Mesodermal cell (in vitro differentiated cells): ENCODE measurements at regions not wholly inside any gene's neighbourhood (a gene's known extent, or its start where the extent isn't known, plus 50 kb on each side); places are given as distances from the start of the nearest gene placed in this dataset.
"Not testable (repeated sequence)": the region's sequence is repeated elsewhere in the genome, so short reads cannot be mapped to it uniquely, and the experiment has no call there.

Experiments used
- H3K27ac ChIP-seq: 2 replicates; pipeline ENCODE4 v1.7.0; 2013; ENCODE audit warnings: mild to moderate bottlenecking, low read depth, low read length, moderate library complexity; ENCODE audit not compliant: severe bottlenecking
- H3K36me3 ChIP-seq: 2 replicates; pipeline ENCODE4 v1.7.1; 2013; ENCODE audit warnings: mild to moderate bottlenecking, low read length, moderate library complexity; ENCODE audit not compliant: control insufficient read depth, insufficient read depth
- H3K4me1 ChIP-seq: one replicate; pipeline ENCODE4 v1.7.1; 2013; ENCODE audit warnings: mild to moderate bottlenecking, low read length; ENCODE audit not compliant: insufficient read depth, control insufficient read depth, poor library complexity, severe bottlenecking
- H3K4me3 ChIP-seq: 2 replicates; pipeline ENCODE4 v1.7.0; 2013; ENCODE audit warnings: low read length, control low read depth, mild to moderate bottlenecking; ENCODE audit not compliant: insufficient read depth, poor library complexity, severe bottlenecking; ENCODE audit errors: extremely low read depth
- H3K9me3 ChIP-seq: 2 replicates; pipeline ENCODE4 v1.7.1; 2013; ENCODE audit warnings: mild to moderate bottlenecking, low read length, moderate library complexity; ENCODE audit not compliant: control insufficient read depth
- WGBS, 2 experiments: methylation state at CpG; one replicate each; pipeline ENCODE4 v1.1.5; 2013; ENCODE audit warnings: missing lambda C conversion rate in 2 of 2; ENCODE audit not compliant: insufficient coverage in 2 of 2; 5-methylcytosine and 5-hydroxymethylcytosine counted together

- not testable (repeated sequence) for H3K9me3 ChIP-seq, H3K27ac ChIP-seq, H3K36me3 ChIP-seq, H3K4me3 ChIP-seq, H3K4me1 ChIP-seq
- no CpG with 5 or more reads among the region's 3 CpGs for WGBS, 2 experiments
These were observed 368.0 kb downstream of the CDY2B start for GRCh38 chrY:17511984-17512383.

GRCh38 chrY:17511476-17511875 lies 368.5 kb downstream of the CDY2B start:
- not testable (repeated sequence) for H3K36me3 ChIP-seq, H3K4me1 ChIP-seq
- WGBS, 2 experiments, result no CpG with 5 or more reads among the region's 1 CpG

DNA sequence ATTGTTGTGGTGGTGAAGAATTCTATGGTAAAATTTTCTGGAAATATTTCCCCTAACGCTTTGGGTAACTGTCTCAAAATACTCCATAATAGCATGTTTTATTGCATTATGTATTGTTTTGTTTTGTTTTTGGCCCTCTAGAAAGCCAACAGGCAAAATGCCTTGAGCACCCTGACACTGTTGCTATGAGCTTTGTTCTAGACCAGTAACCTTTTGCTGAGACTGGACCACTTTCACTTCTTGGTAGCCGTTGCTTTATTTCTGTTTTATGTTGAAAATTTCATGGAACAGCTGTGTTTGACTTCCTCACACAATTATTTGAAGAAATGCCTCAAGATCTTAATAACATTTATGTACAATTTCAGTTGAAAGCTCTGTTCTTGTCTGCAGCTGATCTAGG lies 374.2 kb downstream of the CDY2B start:
- H3K36me3 ChIP-seq, H3K9me3 ChIP-seq, H3K4me1 ChIP-seq, H3K27ac ChIP-seq, H3K4me3 ChIP-seq: not testable (repeated sequence)
- WGBS, 2 experiments, result no CpG with 5 or more reads among the region's 2 CpGs

More at GRCh38 chrY:17511476-17511875, 368.5 kb downstream of the CDY2B start:
- not testable (repeated sequence) for H3K9me3 ChIP-seq, H3K27ac ChIP-seq, H3K4me3 ChIP-seq

- not testable (repeated sequence) for H3K4me3 ChIP-seq, H3K4me1 ChIP-seq, H3K27ac ChIP-seq, H3K36me3 ChIP-seq, H3K9me3 ChIP-seq
These were observed 395.3 kb downstream of the CDY2B start for GRCh38 chrY:17484763-17485162.

- H3K36me3 ChIP-seq, H3K4me1 ChIP-seq, H3K27ac ChIP-seq, H3K9me3 ChIP-seq, H3K4me3 ChIP-seq: not testable (repeated sequence)
- WGBS, 2 experiments, result no CpG with 5 or more reads among the region's 2 CpGs
These were observed 395.9 kb downstream of the CDY2B start for GRCh38 chrY:17484157-17484556.

DNA sequence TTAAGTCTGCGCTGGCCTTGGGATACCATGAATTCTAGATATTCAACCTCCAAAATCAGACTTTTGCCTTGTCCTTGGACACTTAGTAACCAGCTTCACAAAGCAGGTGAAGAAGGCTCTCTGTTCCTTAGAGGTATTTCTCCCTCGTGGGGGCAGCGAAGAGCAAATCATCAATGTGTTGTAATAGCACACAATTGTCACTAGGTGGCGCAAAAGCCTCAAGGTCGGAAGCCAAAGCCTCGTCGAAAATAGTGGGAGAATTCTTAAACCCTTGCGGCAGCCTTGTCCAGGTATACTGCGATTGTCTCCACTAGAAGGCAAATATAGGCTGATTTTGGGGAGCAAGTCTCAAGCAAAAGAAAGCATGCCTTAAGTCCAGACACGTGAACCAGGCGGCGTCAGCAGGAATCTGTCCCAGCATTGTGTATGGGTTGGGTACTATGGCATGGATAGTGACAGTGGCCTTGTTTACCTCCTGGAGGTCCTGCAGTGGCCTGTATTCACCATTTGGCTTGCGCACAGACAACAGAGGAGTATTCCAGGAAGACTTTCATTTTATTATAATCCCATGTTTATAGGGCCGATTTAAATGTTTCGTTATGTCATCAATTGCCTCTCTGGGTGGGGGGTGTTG lies 398.5 kb downstream of the CDY2B start:
- not testable (repeated sequence) for H3K4me3 ChIP-seq, H3K9me3 ChIP-seq, H3K27ac ChIP-seq, H3K36me3 ChIP-seq, H3K4me1 ChIP-seq
- WGBS, 2 experiments, result no CpG with 5 or more reads among the region's 15 CpGs

DNA sequence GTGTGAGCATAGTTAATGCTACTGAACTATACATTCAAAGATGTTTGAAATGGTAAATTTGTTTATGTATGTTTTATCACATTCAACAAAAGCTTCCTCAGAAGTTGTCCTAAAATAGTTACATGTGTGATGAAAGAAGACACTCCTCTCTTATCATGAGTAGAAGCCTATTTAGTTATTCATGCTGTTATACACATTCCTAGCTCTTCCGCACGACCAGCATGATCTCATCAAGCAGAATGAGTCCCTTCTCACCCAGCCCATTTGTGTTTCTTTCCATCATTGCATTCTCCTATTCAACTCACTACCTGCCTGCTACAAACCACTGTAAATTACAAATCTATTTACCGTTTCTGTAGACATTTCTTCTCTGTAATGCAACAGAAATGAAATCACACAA lies 408.0 kb downstream of the CDY2B start:
- H3K4me3 ChIP-seq, H3K9me3 ChIP-seq, H3K4me1 ChIP-seq, H3K27ac ChIP-seq, H3K36me3 ChIP-seq: not testable (repeated sequence)
- WGBS, 2 experiments, result no CpG with 5 or more reads among the region's 3 CpGs

DNA sequence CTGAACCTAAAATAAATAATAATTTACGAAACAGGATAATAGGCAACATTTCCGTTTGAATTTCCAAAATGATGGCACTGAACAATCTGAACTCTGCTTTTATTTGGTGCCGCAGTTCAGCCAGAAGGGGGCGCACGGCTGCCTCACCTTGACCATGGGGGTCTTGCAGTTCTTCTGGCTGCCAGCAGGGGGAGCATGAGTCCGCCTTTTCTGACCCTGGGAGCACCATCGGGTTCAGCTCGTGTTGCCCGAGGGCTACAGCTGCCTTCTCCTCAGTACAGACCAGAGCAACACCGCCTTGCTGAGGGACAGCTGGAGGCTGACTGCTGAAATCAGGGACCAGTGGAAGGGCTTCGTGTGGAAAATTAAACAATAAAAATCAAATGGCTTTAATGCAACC lies 420.3 kb downstream of the CDY2B start:
- H3K9me3 ChIP-seq, H3K4me1 ChIP-seq, H3K27ac ChIP-seq, H3K4me3 ChIP-seq, H3K36me3 ChIP-seq: not testable (repeated sequence)
- WGBS, 2 experiments, result no CpG with 5 or more reads among the region's 11 CpGs

DNA sequence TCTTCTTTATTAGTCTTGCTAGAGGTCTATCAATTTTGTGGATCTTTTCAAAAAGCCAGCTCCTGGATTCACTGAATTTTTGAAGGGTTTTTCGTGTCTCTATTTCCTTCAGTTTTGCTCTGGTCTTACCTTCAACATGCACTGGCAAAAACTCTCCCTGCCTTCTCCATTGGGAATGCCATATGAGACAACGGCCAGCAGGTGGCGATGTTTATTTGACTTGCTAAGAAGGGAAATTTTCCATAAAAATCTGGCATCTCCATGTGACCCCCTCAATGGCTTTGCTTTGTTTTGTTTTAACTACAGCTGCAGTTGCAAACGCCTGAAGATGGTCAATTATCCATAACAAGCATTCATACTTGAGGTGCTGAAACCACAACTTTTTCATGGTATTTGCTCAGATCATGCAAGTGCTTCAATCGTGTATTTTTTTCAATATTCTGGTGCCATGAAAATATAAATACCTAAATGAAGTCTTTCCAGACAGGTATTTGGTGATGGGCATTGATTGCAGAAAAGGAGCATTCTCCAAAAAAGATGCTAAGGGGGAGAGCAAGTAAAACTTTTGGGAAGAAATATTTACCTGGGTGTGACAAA lies 449.4 kb downstream of the CDY2B start:
- Histone ChIP-seq H3K4me1 (no peaks in the 10 kb centered on the region), H3K4me3 (no peak overlapping the region), H3K9me3 (no peaks in the 10 kb centered on the region), H3K27ac (no peak overlapping the region), H3K36me3 (no peaks in the 10 kb centered on the region)
- 0% methylated on average over 2 of the region's 5 CpGs; no CpG with 5 or more reads in 1 of the 2 experiments for WGBS, 2 experiments

DNA sequence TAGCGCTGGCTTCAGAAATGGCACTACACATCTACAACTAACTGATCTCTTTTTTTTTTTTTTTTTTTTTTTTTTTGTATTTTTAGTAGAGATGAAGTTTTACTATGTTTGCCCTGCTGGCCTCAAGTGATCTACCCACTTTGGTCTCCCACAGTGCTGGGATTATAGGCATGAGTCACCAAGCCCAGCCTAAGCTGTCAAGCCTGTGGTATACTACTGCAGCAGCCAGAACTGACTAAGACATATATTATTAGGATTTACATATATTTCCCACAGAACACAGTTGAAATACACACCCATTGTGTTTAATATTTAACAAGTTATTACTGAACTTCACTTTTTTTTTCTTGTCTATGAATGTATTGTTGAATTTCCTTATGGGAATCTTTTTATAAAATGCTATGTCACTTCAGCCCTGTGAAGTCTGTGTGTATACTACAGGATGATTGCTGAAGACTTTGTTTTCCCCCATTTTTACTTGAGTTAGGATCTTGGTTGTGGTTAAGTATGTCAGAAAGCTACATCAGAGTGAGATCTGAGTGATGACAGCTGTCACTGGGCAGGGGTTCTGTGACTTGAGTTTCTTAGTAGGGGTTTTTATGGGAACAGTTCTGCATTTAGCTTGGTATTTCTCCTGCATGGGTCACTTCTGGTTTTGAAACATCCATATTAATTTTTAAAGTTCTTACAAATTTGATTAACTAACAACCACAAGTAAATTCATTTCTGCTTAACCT lies 481.5 kb downstream of the CDY2B start:
- Histone ChIP-seq H3K4me3 (no peak overlapping the region), H3K4me1 (no peaks in the 10 kb centered on the region), H3K36me3 (no peaks in the 10 kb centered on the region), H3K27ac (no peak overlapping the region), H3K9me3 (no peaks in the 10 kb centered on the region)
- no CpG with 5 or more reads among the region's 1 CpG for WGBS, 2 experiments

- Histone ChIP-seq H3K27ac (no peak overlapping the region), H3K4me1 (no peaks in the 10 kb centered on the region), H3K4me3 (no peak overlapping the region), H3K9me3 (no peaks in the 10 kb centered on the region), H3K36me3 (no peaks in the 10 kb centered on the region)
- 86% methylated on average over 1 to 3 of the region's 3 CpGs for WGBS, 2 experiments
These were observed 482.4 kb downstream of the CDY2B start for GRCh38 chrY:17397659-17398058.
